ES-I3 (cell line): ENCODE measurements at regions not wholly inside any gene's neighbourhood (a gene's known extent, or its start where the extent isn't known, plus 50 kb on each side); places are given as distances from the start of the nearest gene placed in this dataset.

ENCODE experiments used
- H3K36me3 ChIP-seq: 2 replicates; pipeline ENCODE4 v1.6.1; 2013; ENCODE audit warnings: mild to moderate bottlenecking, low read length, control low read depth, moderate library complexity; ENCODE audit not compliant: insufficient read depth
- H3K4me1 ChIP-seq: 2 replicates; pipeline ENCODE4 v1.6.1; 2013; ENCODE audit warnings: mild to moderate bottlenecking, control low read depth, low read length; ENCODE audit not compliant: insufficient read depth
- H3K9ac ChIP-seq: 2 replicates; pipeline ENCODE4 v1.6.1; 2013; ENCODE audit warnings: low read depth, mild to moderate bottlenecking, low read length, moderate library complexity
- H3K9me3 ChIP-seq: 2 replicates; pipeline ENCODE4 v1.6.1; 2013; ENCODE audit warnings: mild to moderate bottlenecking, low read length, moderate library complexity; ENCODE audit not compliant: control insufficient read depth, insufficient read depth

DNA sequence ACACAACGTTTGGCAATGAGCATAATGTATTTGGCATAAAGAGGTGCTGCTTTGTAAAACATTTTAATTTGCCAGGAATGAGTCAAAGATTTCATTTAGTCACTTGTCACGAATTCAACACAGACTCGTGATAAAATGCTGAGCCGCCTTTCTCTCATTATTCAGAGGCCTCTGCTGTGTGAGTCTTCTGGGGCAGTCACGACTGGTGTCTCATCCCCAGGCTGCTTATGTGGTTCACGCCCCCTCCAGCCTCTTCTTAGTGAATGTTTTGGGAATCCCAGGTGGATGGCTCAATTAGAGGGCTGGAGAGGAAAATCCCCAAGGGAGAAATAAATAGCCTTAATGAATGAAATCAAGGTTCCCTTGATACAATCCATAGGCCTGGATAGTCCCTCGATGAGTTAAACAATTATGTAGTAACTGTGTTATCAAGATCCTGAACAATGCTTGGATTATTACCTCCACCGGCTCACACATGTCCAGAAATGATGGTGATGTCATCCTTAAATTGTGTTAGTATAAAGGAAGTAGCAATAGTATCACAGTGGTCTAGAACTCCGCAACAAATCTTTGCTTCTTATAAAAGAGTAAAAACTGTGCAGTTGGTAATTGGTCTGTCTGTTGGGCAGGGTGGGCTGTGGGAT is 192.1 kb upstream of the ADAMTS16 start:
- no peaks in the 10 kb centered on the region for H3K9me3 ChIP-seq
- no peaks in the 10 kb centered on the region for H3K4me1 ChIP-seq
- no peak overlapping the region for H3K9ac ChIP-seq
- no peaks in the 10 kb centered on the region for H3K36me3 ChIP-seq

- H3K4me1 ChIP-seq = no peaks in the 10 kb centered on the region
- H3K36me3 ChIP-seq = no peaks in the 10 kb centered on the region
- no peak overlapping the region for H3K9ac ChIP-seq
- H3K9me3 ChIP-seq = no peaks in the 10 kb centered on the region
These were observed 191.0 kb upstream of the ADAMTS16 start for GRCh38 chr5:4949108-4949507.

DNA sequence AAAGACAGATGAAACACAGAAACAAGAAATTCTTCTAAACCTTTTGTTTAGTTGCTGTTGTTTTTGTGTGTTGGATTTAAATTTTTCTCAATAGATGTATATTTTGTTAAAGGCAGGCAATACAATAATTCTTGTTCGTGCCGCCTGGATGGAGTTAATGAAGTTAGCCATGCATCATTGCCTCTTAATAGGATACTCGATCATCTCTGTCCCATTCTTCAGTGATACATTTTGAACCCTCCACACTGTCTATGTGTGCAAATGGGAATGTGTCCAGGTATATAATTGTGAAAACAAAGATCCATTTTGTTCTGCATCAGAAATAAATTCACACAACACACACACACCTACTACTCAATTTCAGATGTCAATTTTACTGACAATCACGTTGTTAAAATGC is 186.6 kb upstream of the ADAMTS16 start:
- Histone ChIP-seq H3K9me3 (no peaks in the 10 kb centered on the region), H3K4me1 (no peaks in the 10 kb centered on the region), H3K36me3 (no peaks in the 10 kb centered on the region), H3K9ac (no peak overlapping the region)

DNA sequence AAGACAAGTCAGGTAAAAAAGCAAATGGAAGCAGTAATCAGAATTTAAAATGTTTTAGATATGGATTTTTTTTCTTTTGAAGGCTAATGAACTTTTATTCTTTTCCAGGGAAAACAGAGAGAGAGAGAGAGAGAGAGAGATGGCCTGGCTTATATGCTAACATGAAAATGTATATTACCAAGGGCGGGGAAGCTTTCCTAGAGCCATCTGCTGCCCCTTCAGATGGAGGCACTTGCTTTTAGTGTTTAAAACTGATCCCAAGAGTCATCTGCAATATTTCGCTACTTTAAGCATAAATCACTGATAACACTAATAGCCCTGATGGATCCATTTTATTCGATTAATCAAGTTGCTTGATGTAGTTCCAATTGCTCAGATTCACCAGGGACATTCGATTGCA is 186.1 kb upstream of the ADAMTS16 start:
- H3K36me3 ChIP-seq = no peaks in the 10 kb centered on the region
- H3K4me1 ChIP-seq = no peaks in the 10 kb centered on the region
- H3K9me3 ChIP-seq = no peaks in the 10 kb centered on the region
- no peak overlapping the region for H3K9ac ChIP-seq

DNA sequence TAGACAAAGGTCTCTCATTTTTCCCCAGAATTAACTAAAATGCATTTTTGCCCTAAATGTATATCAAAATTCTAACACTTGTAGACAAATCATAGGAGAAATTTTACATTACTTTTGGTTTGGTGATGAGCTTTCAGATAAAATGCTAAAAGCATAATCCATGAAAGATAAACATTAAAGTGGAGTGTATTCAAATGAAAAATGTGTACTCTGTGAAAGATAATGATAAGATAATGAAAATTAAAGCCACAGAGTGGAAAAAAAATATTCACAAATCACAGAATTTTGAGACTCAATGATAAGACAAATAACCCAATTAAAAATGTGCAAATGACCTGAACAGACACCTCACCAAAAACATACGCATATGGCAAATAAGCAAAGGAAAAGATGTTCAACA is 176.9 kb upstream of the ADAMTS16 start:
- Histone ChIP-seq H3K36me3 (no peaks in the 10 kb centered on the region), H3K9ac (no peak overlapping the region), H3K4me1 (no peaks in the 10 kb centered on the region), H3K9me3 (no peaks in the 10 kb centered on the region)

- Histone ChIP-seq H3K9me3 (no peaks in the 10 kb centered on the region), H3K9ac (no peak overlapping the region), H3K4me1 (no peaks in the 10 kb centered on the region), H3K36me3 (no peaks in the 10 kb centered on the region)
These were observed 170.8 kb upstream of the ADAMTS16 start for GRCh38 chr5:4969351-4969750.

DNA sequence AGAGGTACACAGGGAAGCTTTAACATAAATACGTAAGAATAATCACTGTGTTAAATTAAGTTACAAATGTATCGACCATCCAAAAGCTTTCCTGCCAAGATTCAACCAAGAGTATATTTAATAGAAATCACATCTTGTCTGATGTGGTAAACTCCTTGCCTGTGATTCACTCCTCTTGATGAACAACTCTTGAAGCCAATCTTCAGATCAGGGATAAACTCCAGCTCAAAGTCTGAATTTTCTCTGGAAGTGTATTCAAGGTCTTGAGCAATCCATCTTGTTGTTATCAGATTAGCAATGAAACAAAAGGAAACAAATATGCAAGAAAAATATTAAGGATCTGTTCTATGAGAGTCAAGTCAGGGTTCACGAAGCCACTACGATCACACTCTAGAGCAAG is 170.0 kb upstream of the ADAMTS16 start:
- H3K4me1 ChIP-seq = no peaks in the 10 kb centered on the region
- no peak overlapping the region for H3K9ac ChIP-seq
- H3K9me3 ChIP-seq = no peaks in the 10 kb centered on the region
- no peaks in the 10 kb centered on the region for H3K36me3 ChIP-seq

GRCh38 chr5:4976902-4977301 is 163.2 kb upstream of the ADAMTS16 start:
- Histone ChIP-seq H3K36me3 (no peaks in the 10 kb centered on the region; the same call in 1 of the 2 replicates), H3K9me3 (no peaks in the 10 kb centered on the region), H3K4me1 (no peaks in the 10 kb centered on the region), H3K9ac (no peak overlapping the region)

GRCh38 chr5:4977416-4978110 is 162.6 kb upstream of the ADAMTS16 start:
- no peaks in the 10 kb centered on the region; the same call in 1 of the 2 replicates for H3K36me3 ChIP-seq
- no peak overlapping the region for H3K9ac ChIP-seq
- no peaks in the 10 kb centered on the region for H3K4me1 ChIP-seq
- H3K9me3 ChIP-seq = no peaks in the 10 kb centered on the region

- Histone ChIP-seq H3K9me3 (no peaks in the 10 kb centered on the region), H3K9ac (no peak overlapping the region), H3K36me3 (no peaks in the 10 kb centered on the region; the same call in 1 of the 2 replicates), H3K4me1 (no peaks in the 10 kb centered on the region)
These were observed 159.9 kb upstream of the ADAMTS16 start for GRCh38 chr5:4980201-4980600.

GRCh38 chr5:4981608-4982007 is 158.5 kb upstream of the ADAMTS16 start:
- Histone ChIP-seq H3K36me3 (no peaks in the 10 kb centered on the region), H3K9me3 (no peaks in the 10 kb centered on the region), H3K9ac (no peak overlapping the region), H3K4me1 (no peaks in the 10 kb centered on the region)

- Histone ChIP-seq H3K4me1 (no peaks in the 10 kb centered on the region), H3K9me3 (no peaks in the 10 kb centered on the region), H3K36me3 (no peaks in the 10 kb centered on the region), H3K9ac (no peak overlapping the region)
These were observed 156.4 kb upstream of the ADAMTS16 start for GRCh38 chr5:4983701-4984100.

DNA sequence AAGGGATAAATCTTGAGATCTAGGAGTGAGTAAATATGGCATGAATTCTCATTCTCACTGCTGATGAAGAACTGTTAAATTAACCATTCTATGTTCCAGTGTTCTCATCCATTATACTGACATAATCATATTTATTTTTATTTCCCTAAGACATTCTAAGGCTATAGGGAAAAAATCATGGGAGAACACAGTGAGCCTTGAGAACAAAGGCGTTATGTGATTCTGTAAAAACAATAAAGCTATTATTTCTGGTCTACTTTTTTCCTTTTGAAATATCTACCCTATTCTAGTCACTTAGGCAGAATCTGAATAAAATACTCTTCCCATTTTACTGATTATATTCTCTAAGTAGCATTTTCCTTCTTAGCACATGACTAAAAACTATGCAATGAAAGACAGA is 155.7 kb upstream of the ADAMTS16 start:
- Histone ChIP-seq H3K4me1 (no peaks in the 10 kb centered on the region), H3K9me3 (no peaks in the 10 kb centered on the region), H3K36me3 (no peaks in the 10 kb centered on the region), H3K9ac (no peak overlapping the region)

DNA sequence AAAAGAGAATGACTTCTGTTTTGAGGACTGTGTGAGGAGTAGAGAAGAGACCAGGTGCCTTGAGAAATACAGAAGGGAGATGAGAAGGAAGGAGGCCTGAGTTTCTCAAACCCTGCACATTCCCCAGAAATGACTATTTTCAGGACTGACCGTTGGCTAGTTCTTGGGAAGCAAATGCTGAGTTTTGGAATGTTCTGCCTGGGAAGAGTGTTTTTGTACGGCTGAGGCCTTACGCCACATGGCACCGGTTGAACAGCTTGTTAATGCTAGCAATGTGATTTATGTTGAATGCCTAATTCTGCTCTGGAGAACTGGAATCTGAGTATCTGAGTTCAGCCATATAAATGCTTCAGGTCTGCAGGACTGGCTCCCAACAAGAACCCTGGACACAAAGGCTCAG is 152.7 kb upstream of the ADAMTS16 start:
- no peak overlapping the region for H3K9ac ChIP-seq
- no peaks in the 10 kb centered on the region for H3K9me3 ChIP-seq
- no peaks in the 10 kb centered on the region for H3K4me1 ChIP-seq
- no peaks in the 10 kb centered on the region for H3K36me3 ChIP-seq

GRCh38 chr5:4989118-4989517 is 151.0 kb upstream of the ADAMTS16 start:
- Histone ChIP-seq H3K4me1 (no peaks in the 10 kb centered on the region), H3K9me3 (no peaks in the 10 kb centered on the region), H3K9ac (no peak overlapping the region), H3K36me3 (no peaks in the 10 kb centered on the region)
